Astrocyte (in vitro differentiated cells and primary cell): ENCODE measurements at regions not wholly inside any gene's neighbourhood (a gene's known extent, or its start where the extent isn't known, plus 50 kb on each side); places are given as distances from the start of the nearest gene placed in this dataset.

Experiments used
- EZH2 ChIP-seq: IDR thresholded peaks from 2 replicates; pipeline ENCODE4 v1.6.1; 2012; ENCODE audit warnings: mild to moderate bottlenecking, low read length, inconsistent platforms; ENCODE audit not compliant: insufficient read depth
- TF ChIP-seq, protein P1 (sequence below): IDR thresholded peaks from 2 replicates; pipeline ENCODE4 v1.5.1; 2011; ENCODE audit warnings: low read depth, mild to moderate bottlenecking, inconsistent platforms, low read length, moderate library complexity; ENCODE audit not compliant: insufficient read depth

DNA sequence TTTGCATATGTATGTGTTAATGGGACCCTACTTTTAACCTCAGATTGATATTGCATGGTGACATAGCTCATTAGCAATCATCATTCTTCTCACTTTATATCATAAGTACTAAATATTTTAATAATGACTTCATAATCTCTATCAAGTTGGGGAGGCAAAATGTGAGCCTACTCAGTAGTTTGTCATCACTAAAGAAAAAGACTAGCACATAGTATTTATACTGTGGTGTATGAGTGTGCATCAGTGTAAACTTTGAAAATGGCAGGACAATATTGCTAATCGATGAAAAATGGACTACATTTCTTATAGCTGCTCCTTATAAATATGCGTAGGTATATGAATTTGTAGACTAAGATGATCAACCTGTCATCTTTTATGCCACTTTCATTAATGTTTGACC, 624.5 kb upstream of the ROBO2 start:
- TF ChIP-seq, protein P1, sequence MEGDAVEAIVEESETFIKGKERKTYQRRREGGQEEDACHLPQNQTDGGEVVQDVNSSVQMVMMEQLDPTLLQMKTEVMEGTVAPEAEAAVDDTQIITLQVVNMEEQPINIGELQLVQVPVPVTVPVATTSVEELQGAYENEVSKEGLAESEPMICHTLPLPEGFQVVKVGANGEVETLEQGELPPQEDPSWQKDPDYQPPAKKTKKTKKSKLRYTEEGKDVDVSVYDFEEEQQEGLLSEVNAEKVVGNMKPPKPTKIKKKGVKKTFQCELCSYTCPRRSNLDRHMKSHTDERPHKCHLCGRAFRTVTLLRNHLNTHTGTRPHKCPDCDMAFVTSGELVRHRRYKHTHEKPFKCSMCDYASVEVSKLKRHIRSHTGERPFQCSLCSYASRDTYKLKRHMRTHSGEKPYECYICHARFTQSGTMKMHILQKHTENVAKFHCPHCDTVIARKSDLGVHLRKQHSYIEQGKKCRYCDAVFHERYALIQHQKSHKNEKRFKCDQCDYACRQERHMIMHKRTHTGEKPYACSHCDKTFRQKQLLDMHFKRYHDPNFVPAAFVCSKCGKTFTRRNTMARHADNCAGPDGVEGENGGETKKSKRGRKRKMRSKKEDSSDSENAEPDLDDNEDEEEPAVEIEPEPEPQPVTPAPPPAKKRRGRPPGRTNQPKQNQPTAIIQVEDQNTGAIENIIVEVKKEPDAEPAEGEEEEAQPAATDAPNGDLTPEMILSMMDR, result no peak
- no peak for TF ChIP-seq EZH2
